A549 (cell line): ENCODE measurements at regions not wholly inside any gene's neighbourhood (a gene's known extent, or its start where the extent isn't known, plus 50 kb on each side); places are given as distances from the start of the nearest gene placed in this dataset.
"Not testable (repeated sequence)": the region's sequence is repeated elsewhere in the genome, so short reads cannot be mapped to it uniquely, and the experiment has no call there.

ENCODE experiments used
- ATAC-seq, 2 experiments: fragments of 200-7000 bp in 1 of 2; fragments of >200 bp in 1 of 2; cut with Nextera tagmentation in 1 of 2; cut with Tn5 transposase in 1 of 2; 3 replicates each; pipeline versions ENCODE4 v1.8.0 to v1.9.1; 2018 to 2020; ENCODE audit warnings: mild to moderate bottlenecking in 1 of 2, moderate library complexity in 1 of 2
- CTCF ChIA-PET: fragments of 300-600 bp; sonication (Branson Sonifier 250); formaldehyde crosslinking; extraction: SDS; loops from one replicate; lab custom pipeline; 2021; ENCODE audit warnings: antibody characterized with exemption, inconsistent platforms; lab: Yijun Ruan, JAX
- POLR2A ChIA-PET: fragments of 350-600 bp; formaldehyde crosslinking; extraction: SDS; loops from one replicate; lab custom pipeline; 2021; ENCODE audit warnings: antibody characterized with exemption, inconsistent platforms; lab: Yijun Ruan, JAX
- DNase-seq, 2 experiments: peaks; one replicate each; pipeline versions ENCODE4 v3.0.0 to v3.0.0-alpha.2; 2011 to 2016; ENCODE audit warnings: low read depth in 1 of 2, low spot score in 1 of 2
- FAIRE-seq: peaks from 2 replicates; lab custom pipeline; 2011; peaks lifted over from hg19 to GRCh38; lab: Jason Lieb, UNC
- H3K27ac ChIP-seq, 2 experiments: fragments of >200 bp; sonication (Bioruptor Twin); formaldehyde crosslinking; 3 replicates each; pipeline ENCODE4 v1.5.1; 2016 to 2017
- H3K4me1 ChIP-seq: fragments of >200 bp; sonication (Bioruptor Twin); formaldehyde crosslinking; 3 replicates; pipeline ENCODE4 v1.6.1; 2016
- H3K4me2 ChIP-seq: fragments of >200 bp; sonication (Bioruptor Twin); formaldehyde crosslinking; 3 replicates; pipeline ENCODE4 v1.6.1; 2016
- H3K4me3 ChIP-seq: fragments of >200 bp; sonication (Bioruptor Twin); formaldehyde crosslinking; 3 replicates; pipeline ENCODE4 v1.5.1; 2016
- H3K9me3 ChIP-seq: fragments of >200 bp; sonication (Bioruptor Twin); formaldehyde crosslinking; 3 replicates; pipeline ENCODE4 v1.6.1; 2016
- CBX2 ChIP-seq: fragments of 200-600 bp; sonication (generic); IDR thresholded peaks from 2 replicates; pipeline ENCODE4 v1.6.1; 2016; ENCODE audit warnings: low read depth, mild to moderate bottlenecking, borderline replicate concordance
- CHD2 ChIP-seq: fragments of 150-350 bp; IDR thresholded peaks from 2 replicates; pipeline ENCODE4 v1.6.1; 2014; ENCODE audit warnings: low read length; ENCODE audit not compliant: partially characterized antibody
- FOSB ChIP-seq: fragments of 250-450 bp; sonication (Bioruptor Pico); IDR thresholded peaks from 2 replicates; pipeline ENCODE4 v1.5.0; 2020; ENCODE audit warnings: mild to moderate bottlenecking, moderate library complexity
- GATA3 ChIP-seq: IDR thresholded peaks from 2 replicates; pipeline ENCODE4 v1.6.1; 2012; ENCODE audit warnings: borderline replicate concordance
- HDAC2 ChIP-seq: fragments of 200-600 bp; sonication (generic); IDR thresholded peaks from 2 replicates; pipeline ENCODE4 v1.6.1; 2016
- HEYL ChIP-seq: fragments of 250-450 bp; sonication (Bioruptor Pico); IDR thresholded peaks from 2 replicates; pipeline ENCODE4 v1.8.0; 2021; ENCODE audit warnings: mild to moderate bottlenecking, moderate library complexity
- HOXB13 ChIP-seq: fragments of 250-450 bp; sonication (Bioruptor Pico); IDR thresholded peaks from 2 replicates; pipeline ENCODE4 v1.5.0; 2020; ENCODE audit warnings: low read depth, mild to moderate bottlenecking, moderate library complexity
- JUN ChIP-seq, 2 experiments: fragments of >200 bp; sonication (Bioruptor Twin); formaldehyde crosslinking; IDR thresholded peaks; 2 replicates in 1 of 2; 3 replicates in 1 of 2; pipeline ENCODE4 v1.6.1; 2016 to 2017
- KDM1A ChIP-seq: fragments of 200-600 bp; sonication (generic); IDR thresholded peaks from 2 replicates; pipeline ENCODE4 v1.6.1; 2016; ENCODE audit warnings: low read depth, mild to moderate bottlenecking
- MAZ ChIP-seq: fragments of 150-350 bp; IDR thresholded peaks from 2 replicates; pipeline ENCODE4 v1.6.1; 2014; ENCODE audit warnings: antibody characterized with exemption, low read depth, low read length, borderline replicate concordance
- NFE2L2 ChIP-seq: fragments of 150-350 bp; conservative IDR thresholded peaks from 2 replicates; pipeline ENCODE4 v1.6.1; 2014; ENCODE audit warnings: low read length
- PHF8 ChIP-seq: fragments of 200-600 bp; sonication (generic); IDR thresholded peaks from 2 replicates; pipeline ENCODE4 v1.6.1; 2016; ENCODE audit warnings: low read depth, mild to moderate bottlenecking, antibody characterized with exemption, moderate library complexity, borderline replicate concordance
- RARB ChIP-seq: fragments of 250-450 bp; sonication (Bioruptor Pico); IDR thresholded peaks from 2 replicates; pipeline ENCODE4 v1.8.0; 2021; ENCODE audit warnings: mild to moderate bottlenecking, moderate library complexity
- REST ChIP-seq: fragments of 200-600 bp; sonication (generic); IDR thresholded peaks from 2 replicates; pipeline ENCODE4 v1.6.1; 2016; ENCODE audit warnings: antibody characterized with exemption, mild to moderate bottlenecking, moderate library complexity
- RNF2 ChIP-seq: fragments of 200-600 bp; sonication (generic); IDR thresholded peaks from 2 replicates; pipeline ENCODE4 v1.6.1; 2016; ENCODE audit warnings: low read depth, mild to moderate bottlenecking, antibody characterized with exemption, moderate library complexity, borderline replicate concordance
- SREBF2 ChIP-seq: fragments of 450-650 bp; IDR thresholded peaks from 2 replicates; pipeline ENCODE4 v1.6.1; 2014; ENCODE audit warnings: mild to moderate bottlenecking, moderate library complexity
- TFCP2L1 ChIP-seq: fragments of 250-450 bp; sonication (Bioruptor Pico); IDR thresholded peaks from 2 replicates; pipeline ENCODE4 v1.5.0; 2021; ENCODE audit warnings: mild to moderate bottlenecking
- ZC3H11A ChIP-seq: fragments of 450-650 bp; IDR thresholded peaks from 2 replicates; pipeline ENCODE4 v1.6.1; 2014; ENCODE audit warnings: antibody characterized with exemption, mild to moderate bottlenecking
- ZNF302 ChIP-seq: fragments of 250-450 bp; sonication (Bioruptor Pico); IDR thresholded peaks from 2 replicates; pipeline ENCODE4 v1.9.0; 2021; ENCODE audit warnings: inconsistent platforms, mild to moderate bottlenecking, moderate library complexity
- ZSCAN20 ChIP-seq: fragments of 250-450 bp; sonication (Bioruptor Pico); IDR thresholded peaks from 2 replicates; pipeline ENCODE4 v1.8.0; 2022; ENCODE audit warnings: mild to moderate bottlenecking, moderate library complexity
- WGBS: methylation state at CpG from one replicate; pipeline ENCODE4 v1.1.6; 2017; ENCODE audit errors: missing lambda C conversion rate; 5-methylcytosine and 5-hydroxymethylcytosine counted together

- no peak overlapping the region for H3K27ac ChIP-seq
- 3% methylated on average over 2 of the region's 2 CpGs for WGBS
- no peak overlapping the region for H3K4me2 ChIP-seq
- DNase-seq, result no peak
- ChIA-PET POLR2A (no interaction called here), CTCF (interaction anchor here (1.3 kb wide), 1 partner anchor 14 kb away, joined by 3 read pairs; no protein-coding TSS in a partner anchor)
- FAIRE-seq, result no peak
- no peak for ATAC-seq
- no peak overlapping the region for H3K4me3 ChIP-seq
- H3K4me1 ChIP-seq, result no peaks in the 10 kb centered on the region
- H3K9me3 ChIP-seq, result no peaks in the 10 kb centered on the region; the same call in 2 of the 3 replicates
- TF ChIP-seq MAZ (no peak), ZC3H11A (no peak), KDM1A (no peak), TFCP2L1 (no peak), FOSB (CRISPR knock-in tag) (no peak), CHD2 (no peak), ZNF302 (CRISPR knock-in tag) (no peak), HDAC2 (no peak)
These were observed 95.0 kb upstream of the EPB41L4A start for GRCh38 chr5:112514111-112514510.

- not testable (repeated sequence) for DNase-seq
- WGBS, result 3% methylated on average over 1 of the region's 1 CpG
These were observed 101.4 kb upstream of the EPB41L4A start for GRCh38 chr5:112520474-112520873.

GRCh38 chr5:112522891-112523673 lies 104.0 kb upstream of the EPB41L4A start:
- FAIRE-seq, ATAC-seq, H3K27ac ChIP-seq, H3K4me3 ChIP-seq, H3K9me3 ChIP-seq, POLR2A ChIA-PET, DNase-seq, H3K4me1 ChIP-seq, H3K4me2 ChIP-seq: not testable (repeated sequence)
- 45% methylated on average over 9 of the region's 9 CpGs for WGBS
- CTCF ChIA-PET, result interaction anchor here (1.3 kb wide), 1 partner anchor 234 kb away, joined by 4 read pairs; no protein-coding TSS in a partner anchor

More at GRCh38 chr5:112520474-112520873, 101.4 kb upstream of the EPB41L4A start:
- H3K4me1 ChIP-seq, H3K4me2 ChIP-seq, H3K9me3 ChIP-seq, POLR2A ChIA-PET, H3K4me3 ChIP-seq, H3K27ac ChIP-seq, CTCF ChIA-PET, FAIRE-seq, ATAC-seq: not testable (repeated sequence)

- H3K4me1 ChIP-seq, H3K4me3 ChIP-seq, H3K4me2 ChIP-seq, POLR2A ChIA-PET, H3K9me3 ChIP-seq, H3K27ac ChIP-seq, DNase-seq, ATAC-seq, FAIRE-seq: not testable (repeated sequence)
- CTCF ChIA-PET, result interaction anchor here (1.3 kb wide), 1 partner anchor 234 kb away, joined by 4 read pairs; no protein-coding TSS in a partner anchor
- 19% methylated on average over 4 of the region's 4 CpGs for WGBS
These were observed 104.7 kb upstream of the EPB41L4A start for GRCh38 chr5:112523674-112524263.

- no peaks in the 10 kb centered on the region for H3K9me3 ChIP-seq
- no peak for DNase-seq
- WGBS, result 44% methylated on average over 6 of the region's 6 CpGs
- TF ChIP-seq HEYL (CRISPR knock-in tag) (no peak), CBX2 (no peak), RNF2 (no peak), GATA3 (no peak), SREBF2 (no peak), REST (no peak), PHF8 (no peak), HDAC2 (no peak), ZSCAN20 (no peak), NFE2L2 (no peak), ZNF302 (CRISPR knock-in tag) (no peak), MAZ (no peak), RARB (CRISPR knock-in tag) (no peak), HOXB13 (CRISPR knock-in tag) (no peak), JUN (IDR thresholded peaks at IDR 0.05) (no peak)
- H3K4me3 ChIP-seq, result no peak overlapping the region
- H3K4me1 ChIP-seq, result no peaks in the 10 kb centered on the region
- no peak overlapping the region for H3K4me2 ChIP-seq
- ChIA-PET POLR2A (no interaction called here), CTCF (no interaction called here)
- FAIRE-seq, result no peak
- H3K27ac ChIP-seq, result no peak overlapping the region
- no peak for ATAC-seq
These were observed 106.1 kb upstream of the EPB41L4A start for GRCh38 chr5:112525217-112525616.
